ENCODE measurements at regions not wholly inside any gene's neighbourhood (a gene's known extent, or its start where the extent isn't known, plus 50 kb on each side); places are given as distances from the start of the nearest gene placed in this dataset.
A peak's percentile ranks its signal among the peaks of the same experiment; 100 is the strongest.
"Not testable (repeated sequence)": the region's sequence is repeated elsewhere in the genome, so short reads cannot be mapped to it uniquely, and the experiment has no call there.

GRCh38 chr5:110258460-110259216, 467.8 kb downstream of the TMEM232 start:
- no peak for DNase-seq

DNA sequence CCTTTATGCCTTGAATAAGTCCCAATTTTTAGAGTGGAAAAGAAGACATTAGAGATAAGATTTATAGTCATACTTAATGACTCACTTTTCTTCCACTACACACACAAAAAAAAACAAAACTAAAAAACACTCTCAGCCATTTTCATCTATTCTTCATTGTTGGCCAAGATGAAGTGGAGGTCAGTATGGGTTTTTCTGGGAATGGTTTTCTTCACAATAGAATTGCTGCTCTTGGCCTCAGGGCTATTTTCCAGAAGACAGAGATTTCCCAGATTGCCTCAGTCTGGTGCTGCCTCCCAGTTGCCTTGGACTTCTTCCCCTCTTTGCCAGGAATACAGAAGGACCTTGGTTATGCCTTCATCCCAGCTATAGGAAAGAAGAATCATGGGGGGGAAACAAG, 463.7 kb downstream of the TMEM232 start:
- no peak for DNase-seq

GRCh38 chr5:110264661-110265060, 461.8 kb downstream of the TMEM232 start:
- DNase-seq: no peak

DNA sequence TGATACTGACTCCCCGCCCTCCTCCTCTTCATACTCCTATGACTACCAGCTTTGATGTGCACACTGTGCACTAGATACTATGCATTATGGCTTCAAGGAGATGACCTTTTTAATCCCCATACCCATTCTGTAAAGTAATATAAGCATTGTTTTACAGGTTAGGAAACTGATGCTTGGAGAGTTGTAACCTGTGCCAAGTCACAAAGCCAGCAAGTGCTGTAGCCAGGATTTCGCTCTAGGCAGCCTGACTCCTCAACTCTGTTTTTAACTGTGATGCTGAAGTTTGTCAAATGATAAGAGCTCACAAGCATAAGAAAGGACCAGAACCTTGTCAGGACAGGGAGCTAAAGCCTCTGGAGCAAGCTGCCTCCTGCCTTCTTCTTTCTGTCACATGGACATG, 461.3 kb downstream of the TMEM232 start:
- no peak for DNase-seq

DNA sequence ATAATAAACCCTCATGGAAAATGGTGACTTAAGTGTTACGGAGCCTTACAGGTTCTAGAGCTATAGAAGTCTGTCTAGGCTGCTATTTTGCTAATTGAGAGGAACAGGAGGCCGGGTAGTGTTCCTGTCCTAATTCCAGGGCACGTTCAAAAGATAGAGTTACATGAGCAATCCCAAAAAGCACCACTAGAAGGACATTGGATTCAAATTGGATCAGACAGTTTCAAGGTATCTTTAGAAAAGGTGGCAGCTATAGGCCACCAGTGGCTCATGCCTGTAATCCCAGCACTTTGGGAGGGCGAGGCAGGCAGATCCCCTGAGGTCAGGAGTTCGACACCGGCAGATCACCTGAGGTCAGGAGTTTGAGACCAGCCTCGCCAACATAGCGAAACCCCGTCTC, 458.8 kb downstream of the TMEM232 start:
- peak in 1 of 2 experiments; percentile 9 for DNase-seq

GRCh38 chr5:110268283-110268682, 458.2 kb downstream of the TMEM232 start:
- no peak for DNase-seq

DNA sequence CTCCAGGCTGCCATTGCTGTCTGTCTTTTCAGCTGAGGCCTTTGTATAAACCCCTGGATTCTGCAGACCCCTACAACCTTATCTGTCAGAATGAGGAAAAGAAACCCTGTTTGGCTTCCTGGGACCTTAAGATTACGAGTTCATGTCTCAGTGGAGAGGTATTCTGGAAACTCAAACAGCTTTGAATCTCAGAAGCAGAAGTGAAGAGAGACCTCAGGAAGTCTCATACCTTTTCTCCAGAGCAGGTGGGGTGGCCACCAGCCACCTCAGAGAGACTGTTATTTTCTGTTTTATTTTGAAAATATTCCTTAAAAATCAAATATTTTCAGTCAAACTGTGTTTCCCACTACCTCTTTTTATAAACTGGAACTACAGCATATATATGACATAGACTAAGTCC, 457.5 kb downstream of the TMEM232 start:
- DNase-seq: no peak

- DNase-seq: no peak
Observed at GRCh38 chr5:110269478-110270142, 456.9 kb downstream of the TMEM232 start.

DNA sequence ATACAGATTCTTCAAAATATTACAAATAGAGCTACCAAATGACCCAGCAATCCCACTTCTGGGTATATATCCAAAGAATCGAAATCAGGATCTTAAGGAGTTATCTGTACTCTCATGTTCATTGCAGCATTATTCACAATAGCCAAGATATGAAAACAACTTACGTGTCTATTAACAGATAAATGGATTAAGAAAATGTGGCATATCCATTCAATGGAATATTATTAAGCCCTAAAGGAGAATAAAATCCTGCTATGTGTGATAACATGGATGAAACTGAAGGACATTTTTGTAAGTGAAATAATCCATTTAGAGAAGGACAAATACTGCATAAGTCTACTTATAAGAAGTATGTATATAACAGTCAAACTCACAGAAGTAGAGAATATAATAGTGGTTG, 450.6 kb downstream of the TMEM232 start:
- DNase-seq: no peak

DNA sequence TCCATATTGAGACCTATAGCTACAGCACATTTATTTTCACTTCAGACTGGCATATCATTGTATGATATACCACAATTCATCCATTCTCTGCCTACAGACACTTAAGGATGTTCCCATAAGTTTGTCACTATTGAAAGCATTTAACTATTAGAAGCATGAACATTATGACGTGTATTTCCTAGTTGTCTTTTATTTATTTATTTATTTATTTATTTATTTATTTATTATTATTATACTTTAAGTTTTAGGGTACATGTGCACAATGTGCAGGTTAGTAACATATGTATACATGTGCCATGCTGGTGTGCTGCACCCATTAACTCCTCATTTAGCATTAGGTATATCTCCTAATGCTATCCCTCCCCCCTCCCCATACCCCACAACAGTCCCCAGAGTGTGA, 448.0 kb downstream of the TMEM232 start:
- not testable (repeated sequence) for DNase-seq

GRCh38 chr5:110284121-110284520, 442.4 kb downstream of the TMEM232 start:
- DNase-seq: not testable (repeated sequence)

- DNase-seq: no peak
Observed at GRCh38 chr5:110288766-110289511, 437.5 kb downstream of the TMEM232 start.

DNA sequence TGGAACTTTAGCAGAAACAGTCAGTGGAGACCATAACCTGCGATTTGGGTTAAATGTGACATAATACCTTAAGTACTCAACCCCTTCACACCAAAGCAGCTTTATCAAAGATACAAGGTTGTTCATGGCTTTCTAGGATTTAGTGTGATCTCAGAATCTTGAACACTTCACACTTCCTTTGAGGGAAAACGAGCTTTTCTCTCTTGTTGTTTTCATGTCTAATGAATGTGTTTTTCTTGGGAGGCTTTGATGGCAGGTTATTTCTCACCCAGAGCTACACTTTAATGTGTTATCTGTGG, 437.0 kb downstream of the TMEM232 start:
- DNase-seq: no peak

- DNase-seq: no peak
Observed at GRCh38 chr5:110290542-110290941, 435.9 kb downstream of the TMEM232 start.

DNA sequence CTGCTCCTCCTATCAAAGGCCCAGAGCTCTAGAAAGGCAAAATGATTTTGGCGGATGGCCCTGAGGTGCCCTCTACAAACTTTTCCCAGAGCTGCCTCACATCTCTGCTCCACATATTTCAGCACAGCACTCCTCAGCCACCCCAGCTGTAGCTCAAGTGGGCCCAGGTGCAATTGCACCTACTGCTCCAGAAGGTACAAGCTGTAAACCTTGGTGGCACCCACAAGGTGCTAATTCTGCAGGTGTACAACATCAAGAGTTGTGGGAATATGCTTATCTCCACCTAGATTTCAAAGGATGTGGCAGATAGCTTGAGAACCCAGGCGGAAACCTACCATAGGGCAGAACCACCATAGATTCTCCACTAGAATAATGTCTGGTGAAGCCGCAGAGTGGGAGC, 432.2 kb downstream of the TMEM232 start:
- no peak for DNase-seq

- DNase-seq: no peak
Observed at GRCh38 chr5:110297152-110297670, 429.3 kb downstream of the TMEM232 start.

GRCh38 chr5:110304176-110304575, 422.3 kb downstream of the TMEM232 start:
- no peak for DNase-seq

DNA sequence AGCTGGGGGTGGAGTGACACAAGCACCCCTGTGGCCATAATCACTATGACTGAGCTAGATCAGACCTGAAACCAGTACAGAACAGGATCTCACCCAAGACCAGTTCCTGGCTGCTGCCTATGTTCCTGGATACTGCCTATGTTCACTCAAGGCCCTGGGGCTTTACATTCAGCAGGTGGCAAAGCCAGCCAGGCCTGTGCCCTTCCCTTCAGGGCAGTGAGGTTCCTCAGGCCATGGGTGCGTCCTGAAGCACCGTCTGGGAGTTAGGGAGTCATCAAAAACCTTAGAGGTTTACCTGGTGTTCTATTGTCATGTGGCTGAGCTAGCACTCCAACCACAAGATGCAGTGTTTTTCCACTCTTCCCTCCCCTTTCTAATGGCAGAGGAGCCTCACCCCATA, 419.8 kb downstream of the TMEM232 start:
- no peak for DNase-seq

DNA sequence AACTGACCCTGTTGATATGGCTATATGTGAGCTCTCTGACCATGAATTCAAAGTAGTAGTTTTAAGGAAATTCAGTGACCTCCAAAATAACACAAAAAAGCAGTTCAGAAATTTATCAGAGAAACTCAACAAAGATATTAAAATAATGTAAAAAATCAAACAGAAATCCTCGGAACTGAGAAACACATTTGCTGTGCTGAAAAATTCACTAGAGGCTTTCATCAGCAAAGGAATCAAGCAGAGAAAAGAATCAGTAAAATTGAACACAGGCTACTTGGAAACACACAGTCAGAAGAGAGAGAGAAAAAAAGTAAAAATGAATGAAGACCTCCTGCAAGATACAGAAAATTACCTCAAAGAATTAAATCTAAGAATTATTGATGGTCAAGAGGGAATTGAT, 417.2 kb downstream of the TMEM232 start:
- DNase-seq: no peak

GRCh38 chr5:110316566-110316965, 409.9 kb downstream of the TMEM232 start:
- DNase-seq: not testable (repeated sequence)

- DNase-seq: no peak
Observed at GRCh38 chr5:110321117-110321516, 405.4 kb downstream of the TMEM232 start.

DNA sequence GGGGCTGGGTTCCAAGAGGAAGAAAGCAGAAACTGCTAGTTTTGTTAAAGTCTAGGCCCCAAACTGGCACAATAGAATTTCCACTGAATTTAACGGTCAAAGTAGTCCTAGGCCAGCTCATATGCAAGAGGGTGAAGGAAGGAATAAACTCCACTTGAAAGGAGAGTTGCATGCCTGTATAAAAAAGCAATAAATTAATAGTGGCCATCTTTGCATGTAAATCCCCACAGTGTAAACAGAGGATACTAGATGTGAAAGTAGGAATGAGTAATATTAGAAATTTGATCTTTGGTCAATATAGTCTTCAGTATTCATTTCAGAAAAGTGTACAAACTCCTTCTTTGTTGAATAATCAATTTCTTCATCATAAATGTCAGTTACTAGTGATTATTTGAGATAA, 403.1 kb downstream of the TMEM232 start:
- DNase-seq: no peak

DNA sequence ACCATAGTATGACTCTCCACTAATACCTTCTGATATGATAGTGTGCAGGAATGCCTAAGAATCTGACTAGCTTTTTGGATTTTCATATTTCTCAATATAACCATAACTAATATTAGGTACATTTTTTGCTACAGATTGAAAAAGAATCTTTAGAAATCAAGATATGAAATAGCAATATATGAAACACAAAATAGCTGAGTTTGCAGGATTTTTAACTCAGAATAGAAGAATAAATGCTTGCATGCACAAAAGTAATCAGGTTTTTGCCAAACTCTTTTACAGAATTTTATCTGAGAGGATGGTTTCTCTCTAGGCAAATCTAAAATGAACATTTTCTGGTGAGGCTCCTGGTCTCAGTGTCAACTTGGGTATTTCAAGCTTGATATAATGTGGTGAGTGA, 402.6 kb downstream of the TMEM232 start:
- no peak for DNase-seq

DNA sequence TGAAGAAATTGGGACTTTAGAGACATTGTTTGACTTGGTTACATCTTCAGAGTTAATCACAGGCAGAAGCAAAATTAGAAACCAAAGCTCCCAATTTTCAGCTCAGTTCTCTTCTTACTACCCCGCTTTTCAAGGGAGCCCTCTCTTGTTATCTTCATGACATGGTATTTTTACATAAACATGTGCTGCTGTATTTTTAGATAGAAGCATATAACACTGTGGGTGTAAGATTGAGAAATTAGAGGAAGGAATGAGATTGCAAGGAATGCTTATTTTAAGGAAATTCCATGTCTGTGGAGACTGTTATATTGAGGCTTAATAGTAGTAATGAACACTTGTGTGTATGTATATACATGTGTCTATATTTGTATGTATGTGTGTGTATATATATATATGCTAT, 401.6 kb downstream of the TMEM232 start:
- no peak for DNase-seq
